GM18909 (cell line): ENCODE measurements at regions not wholly inside any gene's neighbourhood (a gene's known extent, or its start where the extent isn't known, plus 50 kb on each side); places are given as distances from the start of the nearest gene placed in this dataset.

ENCODE experiments used
- ATAC-seq: cut with Tn5 transposase; IDR thresholded peaks from one replicate; pipeline ENCODE4 v1.9.1; 2021; ENCODE audit warnings: mild to moderate bottlenecking; ENCODE audit not compliant: unreplicated experiment, poor library complexity

DNA sequence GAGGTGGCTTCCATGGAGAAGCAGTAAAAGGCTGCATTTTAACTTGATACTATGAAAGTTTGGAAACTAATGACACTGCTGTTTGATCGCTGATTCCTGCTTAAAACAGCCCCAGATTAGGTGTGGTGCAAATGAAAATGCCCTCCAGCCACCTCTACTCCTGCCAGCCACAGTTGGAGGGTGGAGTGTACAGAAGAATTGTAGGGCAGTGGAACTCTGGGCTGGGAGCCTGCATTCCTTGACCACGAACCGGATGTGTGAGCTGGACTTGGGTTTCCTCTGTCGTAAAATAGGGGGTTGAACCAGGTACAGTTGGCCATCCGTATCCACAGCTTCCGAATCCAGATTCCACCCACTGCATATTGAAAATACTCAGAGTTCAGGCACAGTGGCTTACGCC lies 84.6 kb upstream of the RFX8 start:
- ATAC-seq: no peak

DNA sequence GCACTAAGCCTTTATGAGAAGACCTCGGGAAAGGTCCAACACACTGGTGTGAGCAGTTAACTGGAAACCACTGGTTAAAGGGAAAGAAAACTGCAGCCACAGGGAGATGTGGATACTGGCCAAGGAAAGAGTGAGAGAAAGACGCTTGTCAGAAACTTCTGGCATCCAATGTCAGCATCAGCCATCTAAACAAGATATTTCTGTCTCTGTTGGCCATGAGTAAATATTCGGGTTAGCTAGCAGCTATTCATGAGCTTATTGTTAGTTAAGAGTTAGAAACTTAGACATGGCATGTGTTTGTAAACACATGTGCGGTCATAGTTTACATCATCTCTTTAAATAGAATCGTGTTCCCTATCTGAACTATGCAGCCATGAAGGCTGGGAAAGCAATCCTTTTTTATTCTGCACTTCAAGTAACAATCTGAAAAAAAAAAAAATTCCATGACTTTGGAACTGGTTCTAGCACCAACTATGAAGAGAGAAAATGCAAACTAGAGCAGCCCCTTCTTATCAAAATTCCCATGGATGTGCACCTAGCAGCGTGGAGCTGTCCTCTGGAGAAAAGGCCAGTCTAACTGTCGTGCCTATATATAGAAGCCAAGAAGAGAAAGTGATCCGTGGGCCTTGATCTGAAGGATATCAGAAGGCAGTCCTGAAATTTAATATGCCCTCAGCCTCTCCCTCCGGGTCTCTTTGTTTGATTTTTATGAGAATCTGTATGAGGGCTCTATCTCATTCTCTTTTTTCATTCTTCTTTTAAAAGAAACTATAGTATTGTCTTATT lies 84.0 kb upstream of the RFX8 start:
- no peak for ATAC-seq

DNA sequence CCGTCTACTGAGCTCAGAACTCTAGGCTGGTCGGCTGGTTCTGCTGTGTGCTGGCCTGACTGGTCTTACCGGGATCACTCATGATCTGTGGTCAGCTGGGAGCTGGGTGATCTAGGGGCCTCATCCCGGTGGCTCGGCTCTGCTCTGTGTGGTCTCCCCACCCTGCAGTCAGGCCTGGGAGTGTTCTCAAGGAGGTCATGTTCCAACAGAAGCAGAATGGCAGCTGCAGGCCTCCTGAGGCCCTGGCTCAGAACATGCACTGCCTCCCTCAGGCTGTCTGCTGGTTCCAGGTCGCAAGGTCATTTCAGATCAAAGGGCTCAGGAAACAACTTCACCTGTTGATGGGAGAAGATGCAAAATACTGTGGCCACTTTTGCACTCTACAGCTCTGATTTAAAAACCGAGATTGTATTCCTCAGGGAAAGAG lies 81.1 kb upstream of the RFX8 start:
- no peak for ATAC-seq

DNA sequence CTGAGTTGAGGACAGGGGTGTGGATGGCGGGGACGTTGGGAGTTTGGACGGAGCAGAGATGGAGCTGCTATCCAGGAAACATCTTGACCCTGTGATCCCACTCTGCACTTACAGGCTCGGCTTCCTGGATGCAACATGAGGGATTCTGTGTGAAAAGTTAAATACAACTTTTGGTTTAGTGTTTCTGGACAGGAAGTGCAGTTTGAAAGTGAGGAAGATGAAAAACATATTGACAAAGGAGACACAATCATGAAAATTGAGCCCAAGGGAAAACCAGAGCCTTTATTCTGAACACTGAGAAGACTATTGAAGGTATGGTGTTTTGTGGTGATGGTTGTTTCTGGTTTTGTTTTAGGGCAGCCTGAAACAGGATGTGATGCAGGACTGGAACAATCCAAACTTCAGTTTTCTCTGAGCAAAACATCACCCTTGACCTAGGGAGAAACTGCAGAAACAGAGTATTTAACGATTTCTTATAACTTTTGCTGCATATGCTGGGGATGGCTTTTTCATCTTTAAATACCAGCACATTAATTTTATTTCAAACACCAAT lies 76.5 kb upstream of the RFX8 start:
- no peak for ATAC-seq

DNA sequence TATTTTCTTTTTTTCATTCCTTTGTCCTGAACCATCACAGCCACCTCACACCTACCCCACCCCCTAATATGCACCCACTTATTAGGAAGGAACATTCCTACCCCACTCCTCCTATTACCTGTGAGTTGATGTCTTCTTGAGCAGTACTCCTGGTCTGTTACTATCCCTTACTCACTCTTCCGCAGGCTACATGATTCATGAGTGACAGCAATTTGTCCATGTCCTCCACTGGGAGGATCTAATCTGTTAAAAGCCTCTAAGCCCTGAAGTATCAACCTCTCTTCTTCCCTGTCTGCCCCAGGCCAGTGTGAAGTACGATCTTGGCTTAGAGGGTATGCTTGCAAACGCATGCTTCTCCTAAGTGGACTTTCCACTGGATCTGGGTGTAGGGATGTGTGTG lies 75.6 kb upstream of the RFX8 start:
- no peak for ATAC-seq

DNA sequence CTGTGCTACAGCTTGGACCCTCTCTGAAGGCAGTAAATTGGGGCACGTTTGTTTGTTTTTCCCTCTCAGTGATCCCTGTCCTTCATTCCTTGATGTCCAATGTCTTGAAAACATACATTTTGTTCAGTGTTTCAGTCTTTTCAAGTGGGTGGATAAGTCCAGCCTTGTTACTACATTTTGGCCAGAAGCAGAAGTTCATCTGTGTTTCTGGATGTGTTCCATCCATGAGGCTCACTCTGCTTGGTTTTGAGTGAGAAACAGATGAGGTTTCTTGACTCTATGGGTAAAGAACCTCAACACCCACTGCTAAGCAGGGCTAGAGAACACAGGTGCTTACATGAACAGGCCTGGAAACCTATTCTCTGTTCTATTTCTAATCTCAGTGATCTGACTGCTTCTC lies 74.5 kb upstream of the RFX8 start:
- ATAC-seq: no peak

DNA sequence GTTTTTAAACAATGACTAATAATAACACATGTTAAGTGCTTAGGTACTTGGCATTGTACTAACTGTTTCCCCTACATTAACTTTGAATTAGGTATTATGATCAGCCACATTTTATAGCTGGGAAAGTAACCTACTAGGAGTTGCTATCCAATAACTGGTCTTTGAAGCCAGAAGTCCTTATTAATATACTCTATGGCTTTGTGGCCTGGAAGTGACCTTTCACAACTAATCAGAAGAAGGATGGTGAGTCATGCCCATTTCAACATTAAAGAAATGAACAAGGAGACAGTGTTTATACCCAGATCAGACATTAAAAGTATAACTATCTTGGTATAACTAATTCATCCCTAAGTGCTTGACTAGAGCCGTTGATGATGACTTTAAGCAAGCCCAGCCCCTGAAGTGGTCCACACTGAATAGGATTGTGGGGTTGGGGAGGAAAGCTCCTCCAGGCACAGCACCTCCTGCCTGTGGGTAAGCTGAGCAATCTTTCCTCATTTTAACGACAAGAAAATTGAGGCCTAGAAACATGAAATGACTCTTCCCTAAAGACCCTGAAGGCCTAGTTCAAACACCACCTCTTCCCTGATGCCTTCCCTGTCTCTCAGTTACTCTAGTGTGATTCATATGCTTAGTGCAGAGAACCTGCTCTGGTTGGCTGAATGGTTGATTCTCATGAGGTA lies 71.6 kb upstream of the RFX8 start:
- no peak for ATAC-seq

DNA sequence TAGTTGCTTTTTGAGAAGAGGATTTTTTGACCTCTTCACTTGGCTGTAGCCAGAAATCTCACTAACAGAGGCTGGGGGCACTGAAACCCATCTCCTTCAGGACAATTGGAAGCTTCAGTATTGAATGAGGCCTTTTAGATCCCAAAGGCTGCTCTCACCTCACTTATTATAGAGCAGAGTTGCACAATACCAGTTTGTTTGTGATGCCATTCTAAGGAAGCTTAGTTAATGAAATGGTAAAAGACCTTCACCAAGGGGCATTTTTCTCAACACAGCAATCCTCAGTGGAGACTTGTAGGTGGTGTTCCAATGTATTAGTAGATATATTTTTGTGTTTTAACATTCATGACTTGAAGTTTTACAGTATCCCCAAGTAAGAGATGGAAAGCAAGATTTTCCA lies 71.0 kb upstream of the RFX8 start:
- ATAC-seq: no peak

DNA sequence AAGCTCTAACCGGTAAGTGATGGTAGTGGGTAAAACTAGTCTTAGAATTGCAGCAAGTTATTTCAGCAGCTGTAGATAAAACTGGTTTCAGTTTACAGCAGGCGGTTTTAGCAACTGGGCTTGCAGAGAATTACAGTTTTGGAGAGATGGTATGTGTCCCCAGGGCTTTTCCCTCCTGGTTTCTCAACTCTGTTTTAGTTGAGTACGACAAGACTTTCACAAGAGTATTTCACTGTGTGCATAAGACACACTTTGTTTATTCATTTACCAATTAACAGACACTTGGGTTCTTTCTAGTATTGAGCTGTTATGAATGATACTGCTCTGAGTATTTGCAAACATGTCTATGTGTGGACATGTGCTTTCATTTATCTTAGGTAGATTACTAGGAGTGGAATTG lies 65.6 kb upstream of the RFX8 start:
- ATAC-seq: no peak

DNA sequence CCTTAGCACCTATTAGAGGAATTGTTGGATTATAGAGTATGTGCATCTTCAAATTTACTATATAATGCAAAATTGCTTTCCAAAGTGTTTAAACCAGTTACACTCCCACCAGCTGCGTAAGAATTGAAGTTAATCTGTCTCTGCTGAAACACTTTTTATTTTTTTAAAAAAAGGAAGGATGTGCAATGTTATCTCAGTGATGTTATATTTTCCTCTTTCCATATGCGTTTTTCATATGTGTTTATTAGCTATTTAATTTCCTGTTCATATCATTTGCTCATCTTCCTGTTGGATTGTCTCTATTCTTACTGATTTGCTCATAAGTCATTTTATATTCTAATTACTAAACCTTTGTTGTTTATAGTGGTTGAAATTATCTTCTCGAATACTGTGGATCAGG lies 63.2 kb upstream of the RFX8 start:
- no peak for ATAC-seq

DNA sequence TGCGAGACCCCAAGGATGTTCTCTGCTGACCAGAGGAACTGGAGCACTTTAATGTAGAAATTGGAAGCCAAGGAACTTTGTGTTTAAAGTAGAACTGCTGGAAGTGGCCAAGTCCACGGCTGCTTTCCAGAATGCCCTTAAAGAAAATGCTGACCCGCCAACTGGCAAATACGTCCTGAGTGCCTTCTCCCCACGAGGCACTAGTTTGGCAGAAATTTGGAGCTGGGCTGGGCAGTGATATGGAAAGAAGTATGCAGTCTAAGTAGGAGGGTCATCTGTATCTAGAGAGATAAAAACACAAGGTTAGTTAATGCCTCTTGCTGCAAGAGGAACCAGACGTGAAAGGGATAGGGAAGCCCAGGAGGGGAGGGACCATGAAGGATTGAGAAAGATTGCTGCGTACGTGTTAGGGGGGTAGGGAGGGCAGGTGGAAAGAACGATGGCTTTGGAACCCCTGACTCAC lies 59.3 kb upstream of the RFX8 start:
- no peak for ATAC-seq

DNA sequence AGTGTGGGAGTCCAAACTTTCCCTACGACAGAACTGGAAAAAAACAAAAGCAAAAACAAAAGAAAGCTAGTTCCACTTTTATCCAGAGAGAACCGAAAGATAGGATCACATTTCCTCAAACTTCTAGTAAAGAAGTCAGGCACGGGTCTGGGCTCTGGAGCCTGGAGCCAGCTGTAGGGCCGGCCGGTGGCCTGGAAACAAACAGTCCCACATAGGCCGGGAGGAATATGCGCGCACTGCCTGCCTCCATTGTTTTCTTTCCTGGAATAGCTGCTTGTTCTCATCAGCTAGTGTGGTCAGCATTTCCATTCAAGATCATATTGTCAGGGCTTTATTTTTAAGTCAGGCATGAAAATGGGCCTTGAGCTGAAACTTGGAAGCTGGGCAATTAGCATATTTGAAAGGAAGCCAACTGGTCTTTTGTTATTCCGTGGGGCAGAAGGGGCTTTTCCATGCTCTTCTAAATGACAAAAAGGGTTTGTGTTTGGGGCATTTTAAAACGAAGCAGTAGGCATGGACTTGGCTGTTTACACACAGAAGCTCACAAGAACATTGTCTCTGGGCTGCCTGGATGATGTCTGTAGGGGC lies 58.7 kb upstream of the RFX8 start:
- no peak for ATAC-seq

DNA sequence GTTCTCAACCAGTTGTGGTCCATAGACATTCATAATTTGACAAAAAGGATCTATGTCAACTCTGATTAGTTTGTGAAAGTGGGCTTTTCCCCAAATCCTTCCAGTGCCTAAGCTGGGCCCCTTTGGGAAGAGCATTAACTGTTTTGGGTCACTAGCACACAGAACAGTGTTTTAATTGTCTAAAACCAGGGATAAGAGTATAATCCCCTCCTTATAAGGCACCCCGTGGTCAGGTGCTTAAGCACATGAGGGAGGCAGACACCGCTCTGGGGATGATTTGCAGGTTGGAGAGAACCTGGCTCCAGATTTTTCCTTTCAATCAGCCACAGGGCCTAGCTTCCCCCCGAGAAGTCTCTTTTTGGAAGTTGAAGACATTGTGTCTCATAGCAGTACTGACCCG lies 53.6 kb upstream of the RFX8 start:
- ATAC-seq: no peak

DNA sequence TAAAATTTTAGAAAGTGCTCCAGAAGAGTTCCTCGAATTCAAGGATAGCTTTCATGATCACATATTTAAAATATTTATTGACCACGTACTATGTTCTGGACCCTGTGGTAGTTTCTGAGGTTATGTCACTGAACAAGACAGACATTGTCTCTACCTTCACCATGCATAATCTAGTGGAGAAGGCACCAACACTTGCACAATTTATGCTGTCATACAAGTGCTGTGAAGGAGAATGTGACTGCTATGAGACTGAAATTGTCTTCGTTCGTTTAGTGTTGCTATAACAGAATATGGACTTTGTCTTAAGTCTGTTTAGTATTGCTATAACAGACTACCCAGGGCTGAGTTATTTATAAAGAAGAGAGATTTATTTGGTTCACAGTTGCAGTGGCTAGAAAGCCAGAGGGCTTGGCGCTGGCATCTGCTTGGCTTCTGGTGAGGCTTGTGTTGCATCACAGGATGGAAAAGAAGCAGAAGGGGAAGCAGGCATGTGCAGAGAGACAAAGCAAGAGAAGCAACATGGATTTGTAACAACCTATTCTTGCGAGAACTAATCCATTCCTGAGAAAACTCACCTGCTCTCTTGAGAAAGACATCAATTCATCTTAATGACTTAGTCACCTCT lies 50.0 kb upstream of the RFX8 start:
- ATAC-seq: no peak
